GM12872 (cell line): ENCODE measurements at regions not wholly inside any gene's neighbourhood (a gene's known extent, or its start where the extent isn't known, plus 50 kb on each side); places are given as distances from the start of the nearest gene placed in this dataset.

Experiments used
- CTCF ChIP-seq: IDR thresholded peaks from 3 replicates; pipeline ENCODE4 v1.5.1; 2011; ENCODE audit warnings: low read depth, mild to moderate bottlenecking, low read length, moderate library complexity; ENCODE audit not compliant: insufficient read depth

GRCh38 chr3:72134989-72135451 is 350.1 kb upstream of the PROK2 start:
- no peak for TF ChIP-seq CTCF

- TF ChIP-seq CTCF, result no peak
Measured at GRCh38 chr3:72133329-72134011, 348.5 kb upstream of the PROK2 start.

- TF ChIP-seq CTCF, result no peak
Measured at GRCh38 chr3:72131899-72132298, 347.0 kb upstream of the PROK2 start.

- no peak for TF ChIP-seq CTCF
Measured at GRCh38 chr3:72130565-72130964, 345.6 kb upstream of the PROK2 start.

GRCh38 chr3:72129501-72130094 is 344.6 kb upstream of the PROK2 start:
- TF ChIP-seq CTCF, result no peak

GRCh38 chr3:72128921-72129320 is 344.0 kb upstream of the PROK2 start:
- TF ChIP-seq CTCF, result no peak

GRCh38 chr3:72127844-72128243 is 342.9 kb upstream of the PROK2 start:
- TF ChIP-seq CTCF, result no peak
